NCI-H345 treated with DMSO at 0.1 percent for 48 hours (cell line): ENCODE measurements at regions not wholly inside any gene's neighbourhood (a gene's known extent, or its start where the extent isn't known, plus 50 kb on each side); places are given as distances from the start of the nearest gene placed in this dataset.

Experiments used
- DNase-seq: peaks from one replicate; lab custom pipeline; 2025; ENCODE audit not compliant: unreplicated experiment; lab: John Stamatoyannopoulos, UW

GRCh38 chr11:95517453-95517852 is 272.1 kb downstream of the FAM76B start:
- DNase-seq = no peak

- DNase-seq = no peak
Observed at GRCh38 chr11:95516786-95517185, 272.8 kb downstream of the FAM76B start.

GRCh38 chr11:95516175-95516574 is 273.4 kb downstream of the FAM76B start:
- no peak for DNase-seq

- no peak for DNase-seq
Observed at GRCh38 chr11:95515371-95515770, 274.2 kb downstream of the FAM76B start.

GRCh38 chr11:95514416-95515110 is 275.0 kb downstream of the FAM76B start:
- DNase-seq = no peak

- DNase-seq = no peak
Observed at GRCh38 chr11:95512682-95513081, 276.9 kb downstream of the FAM76B start.

GRCh38 chr11:95512177-95512576 is 277.4 kb downstream of the FAM76B start:
- no peak for DNase-seq

DNA sequence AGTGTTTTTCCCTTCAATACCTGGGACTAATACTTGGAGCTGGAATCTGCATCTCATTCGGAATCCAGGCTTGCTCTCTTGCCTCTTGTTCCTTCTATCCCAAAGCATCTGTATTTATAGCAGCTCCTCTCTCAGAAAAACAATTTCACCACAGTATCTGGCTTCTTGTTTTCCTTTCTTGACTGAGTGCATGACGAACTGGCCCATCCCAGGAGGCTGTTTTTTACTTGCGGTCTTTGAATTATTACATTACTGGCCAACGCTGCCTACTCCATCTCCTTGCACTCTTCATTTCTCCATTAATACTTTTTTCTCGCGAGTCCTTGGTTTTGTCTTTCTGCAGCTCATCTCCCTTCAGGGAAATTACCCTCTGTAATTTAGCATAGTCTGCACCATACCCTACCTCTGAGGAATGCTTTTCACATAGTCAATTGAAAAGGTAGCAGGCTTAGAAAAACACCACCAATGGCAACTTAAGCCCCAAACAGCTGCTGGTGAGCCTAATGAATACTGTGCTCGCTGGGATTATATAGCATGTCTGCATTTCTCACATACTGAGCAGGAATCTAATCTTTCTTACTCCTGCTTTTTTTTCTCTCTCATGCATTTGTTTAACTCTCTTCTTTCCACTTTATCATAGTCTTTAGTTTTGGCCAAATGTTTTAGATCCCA is 277.4 kb upstream of the SESN3 start:
- no peak for DNase-seq

GRCh38 chr11:95507794-95508193 is 276.8 kb upstream of the SESN3 start:
- DNase-seq = no peak

DNA sequence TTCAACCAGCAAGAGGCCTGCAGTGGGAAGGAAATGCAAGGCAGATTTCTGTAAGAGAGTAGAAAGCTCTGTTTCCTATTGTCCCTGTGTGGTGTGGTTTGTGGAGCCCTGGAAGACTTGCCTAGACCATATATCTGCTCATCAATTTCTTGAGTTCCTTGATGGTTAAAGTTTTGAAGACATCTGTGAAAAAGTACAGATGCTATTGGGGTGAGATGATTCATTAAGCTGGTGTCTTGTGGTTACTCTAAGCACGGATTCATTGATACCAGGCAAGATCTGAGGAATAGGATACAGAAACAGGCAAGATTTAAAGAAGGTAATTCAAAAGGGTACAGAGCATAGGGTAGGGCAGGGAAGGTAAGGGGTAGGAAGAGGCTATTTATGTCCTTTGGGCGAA is 275.8 kb upstream of the SESN3 start:
- no peak for DNase-seq

DNA sequence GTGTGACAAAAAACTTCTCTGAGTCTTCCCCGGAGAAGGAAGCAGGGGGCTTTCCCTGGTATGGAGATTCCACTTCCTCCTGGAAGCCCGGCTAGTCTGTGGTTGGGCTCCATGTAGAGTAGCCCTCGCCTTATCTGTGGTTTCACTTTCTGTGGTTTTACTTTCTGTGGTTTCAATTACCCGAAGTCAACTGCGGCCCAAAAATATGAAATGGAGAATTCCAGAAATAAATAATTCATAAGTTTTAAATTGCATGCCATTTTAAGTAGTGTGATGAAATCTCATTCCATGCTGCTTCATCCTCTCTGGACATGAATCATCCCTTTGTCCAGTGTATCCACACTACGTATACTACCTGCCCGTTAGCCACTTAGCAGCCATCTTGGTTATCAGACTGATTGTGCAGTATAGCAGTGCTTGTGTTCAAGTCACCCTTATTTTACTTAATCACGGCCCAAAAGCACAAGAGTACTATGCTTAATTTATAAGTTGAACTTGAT is 275.0 kb upstream of the SESN3 start:
- no peak for DNase-seq

DNA sequence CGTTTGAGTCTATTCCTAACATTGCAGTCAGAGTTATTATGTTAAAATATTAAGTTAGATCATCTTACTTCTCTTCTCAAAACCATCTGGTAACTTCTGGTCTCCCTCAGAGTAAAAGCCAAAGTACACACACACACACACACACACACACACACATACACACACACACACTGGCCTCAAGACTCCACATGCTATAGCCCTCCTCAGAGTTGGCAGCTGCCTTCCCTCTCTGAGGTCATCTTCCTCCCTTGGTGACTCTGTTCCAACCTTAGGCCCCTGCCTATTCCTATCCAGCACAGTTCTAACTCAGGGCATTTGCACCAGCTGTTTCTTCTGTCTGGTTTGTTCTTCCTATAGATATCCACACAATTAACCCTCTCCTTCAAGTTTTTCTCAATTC is 272.0 kb upstream of the SESN3 start:
- DNase-seq = no peak

GRCh38 chr11:95502522-95502921 is 271.5 kb upstream of the SESN3 start:
- DNase-seq = no peak

GRCh38 chr11:95501761-95502266 is 270.8 kb upstream of the SESN3 start:
- no peak for DNase-seq

GRCh38 chr11:95500466-95500865 is 269.5 kb upstream of the SESN3 start:
- DNase-seq = no peak

DNA sequence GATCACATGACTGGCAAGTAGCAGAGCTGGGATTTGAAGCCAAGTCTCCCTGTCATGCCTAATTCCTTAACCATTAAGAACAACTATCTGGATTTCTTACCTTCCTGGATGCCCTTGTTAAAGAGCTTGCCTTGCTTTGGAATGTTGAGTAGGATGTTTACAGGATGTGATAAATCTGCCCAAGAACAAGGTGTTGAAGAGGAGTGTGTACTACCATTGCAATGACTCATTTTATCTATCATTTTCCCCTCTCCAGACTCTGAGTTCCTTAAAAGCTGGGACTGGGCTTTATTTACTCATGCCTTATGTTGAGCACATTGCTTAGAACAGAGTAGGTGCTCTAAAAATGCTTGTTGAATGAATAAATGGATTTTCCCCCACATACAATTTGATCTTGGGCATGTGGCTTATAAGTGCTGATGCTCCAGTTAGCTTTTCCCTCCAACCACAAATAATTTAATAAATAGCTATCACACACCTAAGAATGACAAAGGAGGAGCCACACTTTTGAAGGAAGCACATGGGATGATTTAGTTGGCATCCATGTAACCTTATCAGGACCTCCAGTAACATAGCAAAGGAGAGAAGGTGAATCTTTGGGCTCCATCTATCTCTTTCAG is 268.6 kb upstream of the SESN3 start:
- DNase-seq = no peak

DNA sequence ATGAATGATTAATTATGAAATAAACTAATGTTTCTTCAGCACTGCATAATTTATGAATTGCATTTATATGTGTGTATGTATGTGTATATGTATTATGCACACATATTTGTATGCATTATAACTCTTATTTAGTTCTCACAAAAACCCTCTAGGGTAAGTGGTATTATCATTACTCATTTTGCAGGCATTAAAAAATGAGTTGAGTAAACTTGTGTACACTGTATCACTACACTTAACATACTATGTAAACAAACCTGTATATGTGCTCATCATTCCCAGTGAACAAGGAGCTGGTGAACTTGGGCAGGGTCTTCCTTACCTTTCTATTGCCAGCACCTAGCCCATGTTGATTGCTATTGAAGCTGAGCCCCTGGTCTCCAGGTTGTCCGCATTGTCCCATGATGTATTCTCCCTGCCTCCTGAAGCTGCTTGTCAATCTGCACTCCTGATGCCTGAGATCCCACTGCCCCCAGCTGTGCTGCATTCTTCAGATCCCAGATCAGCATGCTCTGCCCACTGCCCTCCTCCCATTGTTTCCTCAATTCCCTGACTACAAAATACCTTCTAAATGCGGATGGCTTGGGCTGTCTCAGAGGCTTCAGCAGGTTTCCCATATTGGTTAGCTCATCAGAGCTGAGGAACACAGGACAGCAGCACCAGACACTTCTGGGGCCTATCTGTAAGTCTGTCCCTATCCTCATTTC is 267.9 kb upstream of the SESN3 start:
- DNase-seq = no peak

DNA sequence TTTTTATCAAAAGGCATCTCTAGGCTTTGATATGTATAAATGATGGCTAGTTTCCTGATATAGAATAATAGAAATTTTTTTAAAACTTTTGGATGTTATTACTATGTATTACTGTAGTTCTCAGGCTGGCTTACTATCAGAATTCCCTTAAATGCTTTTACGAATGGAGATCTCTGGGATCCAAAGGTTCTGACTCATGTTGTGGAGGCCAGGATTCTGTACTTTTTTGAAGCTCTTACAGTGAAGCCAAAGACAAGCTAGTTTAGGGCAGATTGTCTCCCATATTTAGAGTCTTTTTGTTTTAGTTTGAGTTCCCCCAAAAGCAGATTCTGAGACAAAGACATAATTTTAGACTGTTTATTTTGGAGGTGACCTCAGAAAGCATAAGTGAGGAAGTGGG is 265.9 kb upstream of the SESN3 start:
- DNase-seq = no peak

DNA sequence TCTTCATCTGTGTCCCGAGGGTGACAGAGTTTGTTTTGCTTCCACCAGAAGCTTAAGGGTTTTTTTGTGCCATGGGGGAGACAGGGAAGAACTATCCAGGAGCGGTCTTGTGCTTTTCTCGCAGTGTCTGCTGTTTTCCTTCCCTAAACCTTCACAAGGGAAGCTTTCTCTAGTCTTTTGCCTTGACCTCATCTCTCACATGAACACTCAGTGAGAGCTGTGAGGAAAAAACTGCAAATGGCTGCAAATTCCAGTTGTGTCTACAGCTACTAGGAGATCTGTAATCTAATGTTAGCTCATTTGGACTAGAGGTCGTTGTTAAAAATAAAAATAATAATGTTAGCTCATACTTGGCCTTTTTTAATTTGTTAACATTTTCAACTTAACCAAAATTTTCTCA is 264.7 kb upstream of the SESN3 start:
- DNase-seq = no peak

DNA sequence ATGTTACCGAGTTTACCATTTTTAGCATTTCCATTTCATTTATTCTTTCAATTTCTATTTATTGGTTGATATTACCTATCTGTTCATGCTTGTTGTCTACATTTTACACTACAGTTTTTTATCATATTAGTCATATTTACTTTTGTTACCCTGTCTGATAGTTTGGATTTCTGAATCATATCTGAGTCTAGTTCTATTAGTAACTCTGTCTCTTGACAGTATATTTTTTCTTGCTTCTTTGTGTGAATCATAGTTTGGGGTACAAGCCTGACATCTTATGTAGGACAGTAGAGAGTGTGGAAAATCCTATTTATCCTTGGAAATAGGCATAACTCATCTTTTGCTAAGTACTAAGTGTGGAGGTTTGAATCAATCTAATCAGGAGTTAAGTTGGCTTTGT is 263.9 kb upstream of the SESN3 start:
- DNase-seq = no peak

- DNase-seq = no peak
Observed at GRCh38 chr11:95494167-95494566, 263.2 kb upstream of the SESN3 start.
